WTC11 (cell line): ENCODE measurements at regions not wholly inside any gene's neighbourhood (a gene's known extent, or its start where the extent isn't known, plus 50 kb on each side); places are given as distances from the start of the nearest gene placed in this dataset.

Source experiments
- ATAC-seq: fragments of 200-7000 bp; cut with Tn5 transposase; 2 replicates; pipeline ENCODE4 v1.10.0; 2021; ENCODE audit warnings: mild to moderate bottlenecking, moderate library complexity
- CTCF ChIA-PET: fragments of 300-600 bp; sonication (Branson Sonifier 250); formaldehyde crosslinking; loops from one replicate; lab custom pipeline; 2021; ENCODE audit warnings: antibody characterized with exemption; lab: Charles Lee
- POLR2A ChIA-PET: fragments of 350-600 bp; sonication (Branson Sonifier 250); formaldehyde crosslinking; loops from one replicate; lab custom pipeline; 2021; ENCODE audit warnings: antibody characterized with exemption; lab: Charles Lee
- DNase-seq: peaks from one replicate; pipeline ENCODE4 v3.0.0; 2021; ENCODE audit warnings: low spot score
- H3K27ac Mint-ChIP-seq: 2 replicates; pipeline ENCODE4 v1.8.0; 2021; ENCODE audit warnings: mixed read lengths
- H3K27me3 Mint-ChIP-seq: 2 replicates; pipeline ENCODE4 v1.8.0; 2021; ENCODE audit warnings: low read depth, mild to moderate bottlenecking, moderate library complexity, mixed read lengths
- H3K36me3 Mint-ChIP-seq: 2 replicates; pipeline ENCODE4 v1.8.0; 2021; ENCODE audit warnings: mixed read lengths
- H3K4me1 Mint-ChIP-seq: 2 replicates; pipeline ENCODE4 v1.8.0; 2022; ENCODE audit warnings: mixed read lengths
- H3K4me3 Mint-ChIP-seq: 2 replicates; pipeline ENCODE4 v1.8.0; 2021; ENCODE audit warnings: mild to moderate bottlenecking, moderate library complexity, mixed read lengths
- H3K9me3 Mint-ChIP-seq: 2 replicates; pipeline ENCODE4 v1.8.0; 2021; ENCODE audit warnings: mixed read lengths
- CREM ChIP-seq: sonication (generic); formaldehyde crosslinking; IDR thresholded peaks from 2 replicates; pipeline ENCODE4 v1.8.1; 2022; ENCODE audit warnings: mild to moderate bottlenecking, missing genetic modification reagents, moderate library complexity
- CTCF ChIP-seq: fragments of 200-600 bp; IDR thresholded peaks from 2 replicates; pipeline ENCODE4 v1.8.0; 2022; ENCODE audit warnings: antibody characterized with exemption
- FOXP4 ChIP-seq: sonication (generic); formaldehyde crosslinking; IDR thresholded peaks from 2 replicates; pipeline ENCODE4 v1.8.0; 2022; ENCODE audit warnings: mild to moderate bottlenecking, missing genetic modification reagents
- HMGXB4 ChIP-seq: sonication (generic); formaldehyde crosslinking; IDR thresholded peaks from 2 replicates; pipeline ENCODE4 v1.8.1; 2023; ENCODE audit warnings: mild to moderate bottlenecking, moderate library complexity, missing genetic modification reagents
- IRF2 ChIP-seq: sonication (generic); formaldehyde crosslinking; IDR thresholded peaks from 2 replicates; pipeline ENCODE4 v1.8.0; 2022; ENCODE audit warnings: low read depth, missing genetic modification reagents, borderline replicate concordance
- NFE2L1 ChIP-seq: sonication (generic); formaldehyde crosslinking; IDR thresholded peaks from 2 replicates; pipeline ENCODE4 v1.8.1; 2023; ENCODE audit warnings: missing genetic modification reagents
- RORB ChIP-seq: fragments of 250-450 bp; sonication (Bioruptor Pico); IDR thresholded peaks from 2 replicates; pipeline ENCODE4 v1.9.0; 2021; ENCODE audit warnings: mild to moderate bottlenecking
- TCF7 ChIP-seq: sonication (generic); formaldehyde crosslinking; IDR thresholded peaks from 2 replicates; pipeline ENCODE4 v1.8.0; 2022; ENCODE audit warnings: mild to moderate bottlenecking, low read depth, missing genetic modification reagents, moderate library complexity
- TP53 ChIP-seq: sonication (generic); formaldehyde crosslinking; IDR thresholded peaks from 2 replicates; pipeline ENCODE4 v1.8.1; 2023; ENCODE audit warnings: mild to moderate bottlenecking, missing genetic modification reagents
- USF2 ChIP-seq: sonication (generic); formaldehyde crosslinking; IDR thresholded peaks from 2 replicates; pipeline ENCODE4 v1.8.1; 2023; ENCODE audit warnings: mild to moderate bottlenecking, missing genetic modification reagents, moderate library complexity
- ZNF121 ChIP-seq: sonication (generic); formaldehyde crosslinking; IDR thresholded peaks from 2 replicates; pipeline ENCODE4 v1.8.0; 2023; ENCODE audit warnings: missing genetic modification reagents
- TF ChIP-seq, protein P1 (sequence below): sonication (generic); formaldehyde crosslinking; conservative IDR thresholded peaks from 2 replicates; pipeline ENCODE4 v1.8.1; 2022; ENCODE audit warnings: mild to moderate bottlenecking, missing genetic modification reagents
- TF ChIP-seq, protein P2 (sequence below): fragments of 250-450 bp; sonication (Bioruptor Pico); IDR thresholded peaks from 2 replicates; pipeline ENCODE4 v1.9.0; 2021; ENCODE audit warnings: mild to moderate bottlenecking
- TF ChIP-seq, protein P3 (sequence below): sonication (generic); formaldehyde crosslinking; IDR thresholded peaks from 2 replicates; pipeline ENCODE4 v1.8.1; 2022; ENCODE audit warnings: mild to moderate bottlenecking, missing genetic modification reagents, moderate library complexity, borderline replicate concordance

DNA sequence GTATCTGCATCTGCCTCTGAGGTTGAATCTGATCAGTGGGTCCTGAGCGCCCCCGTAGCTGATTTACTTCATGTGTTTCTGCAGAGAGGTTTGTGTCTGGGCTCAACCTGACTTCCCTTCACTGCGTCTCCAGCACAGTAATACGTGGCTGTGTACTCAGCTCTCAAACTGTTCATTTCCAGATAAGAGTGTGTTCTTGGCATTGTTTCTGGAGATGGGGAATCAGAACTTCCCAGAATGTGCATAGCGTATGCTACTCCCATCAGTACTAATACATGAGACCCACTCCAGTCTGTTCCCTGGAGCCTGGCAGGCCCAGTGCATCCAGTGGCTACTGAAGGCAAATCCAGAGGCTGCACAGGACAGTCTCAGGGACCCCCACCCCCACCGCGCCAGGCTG, 1297.2 kb downstream of the TMEM121 start (continued):
- TF ChIP-seq RORB (CRISPR knock-in tag) = no peak

- ChIA-PET POLR2A (no interaction called here), CTCF (no interaction called here)
- Mint-ChIP-seq H3K27me3 (peaks cover 3% of the 10 kb centered on the region), H3K4me3 (no peak overlapping the region), H3K36me3 (peaks cover 67% of the 10 kb centered on the region), H3K27ac (no peak overlapping the region), H3K9me3 (peaks cover 69% of the 10 kb centered on the region)
- ATAC-seq (no peak), DNase-seq (no peak)
- TF ChIP-seq IRF2 (CRISPR knock-in tag) (no peak), HMGXB4 (CRISPR knock-in tag) (no peak), CREM (CRISPR knock-in tag) (no peak), NFE2L1 (CRISPR knock-in tag) (no peak), USF2 (CRISPR knock-in tag) (no peak), FOXP4 (CRISPR knock-in tag) (no peak)
- TF ChIP-seq, protein P1, sequence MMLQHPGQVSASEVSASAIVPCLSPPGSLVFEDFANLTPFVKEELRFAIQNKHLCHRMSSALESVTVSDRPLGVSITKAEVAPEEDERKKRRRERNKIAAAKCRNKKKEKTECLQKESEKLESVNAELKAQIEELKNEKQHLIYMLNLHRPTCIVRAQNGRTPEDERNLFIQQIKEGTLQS (CRISPR knock-in tag) = no peak
- TF ChIP-seq, all 79 proteins: peak for 0
- no peaks in the 10 kb centered on the region for H3K4me1 Mint-ChIP-seq
These were observed 1300.5 kb downstream of the TMEM121 start for GRCh38 chr14:106826833-106827369.

- TF ChIP-seq TCF7 (CRISPR knock-in tag) (no peak), ZNF121 (CRISPR knock-in tag) (no peak), TP53 (no peak), CTCF (peak; percentile 25; the same call in 1 of the 2 replicates)
- TF ChIP-seq, protein P2, sequence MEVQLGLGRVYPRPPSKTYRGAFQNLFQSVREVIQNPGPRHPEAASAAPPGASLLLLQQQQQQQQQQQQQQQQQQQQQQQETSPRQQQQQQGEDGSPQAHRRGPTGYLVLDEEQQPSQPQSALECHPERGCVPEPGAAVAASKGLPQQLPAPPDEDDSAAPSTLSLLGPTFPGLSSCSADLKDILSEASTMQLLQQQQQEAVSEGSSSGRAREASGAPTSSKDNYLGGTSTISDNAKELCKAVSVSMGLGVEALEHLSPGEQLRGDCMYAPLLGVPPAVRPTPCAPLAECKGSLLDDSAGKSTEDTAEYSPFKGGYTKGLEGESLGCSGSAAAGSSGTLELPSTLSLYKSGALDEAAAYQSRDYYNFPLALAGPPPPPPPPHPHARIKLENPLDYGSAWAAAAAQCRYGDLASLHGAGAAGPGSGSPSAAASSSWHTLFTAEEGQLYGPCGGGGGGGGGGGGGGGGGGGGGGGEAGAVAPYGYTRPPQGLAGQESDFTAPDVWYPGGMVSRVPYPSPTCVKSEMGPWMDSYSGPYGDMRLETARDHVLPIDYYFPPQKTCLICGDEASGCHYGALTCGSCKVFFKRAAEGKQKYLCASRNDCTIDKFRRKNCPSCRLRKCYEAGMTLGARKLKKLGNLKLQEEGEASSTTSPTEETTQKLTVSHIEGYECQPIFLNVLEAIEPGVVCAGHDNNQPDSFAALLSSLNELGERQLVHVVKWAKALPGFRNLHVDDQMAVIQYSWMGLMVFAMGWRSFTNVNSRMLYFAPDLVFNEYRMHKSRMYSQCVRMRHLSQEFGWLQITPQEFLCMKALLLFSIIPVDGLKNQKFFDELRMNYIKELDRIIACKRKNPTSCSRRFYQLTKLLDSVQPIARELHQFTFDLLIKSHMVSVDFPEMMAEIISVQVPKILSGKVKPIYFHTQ (CRISPR knock-in tag) = no peak
- TF ChIP-seq, protein P3, sequence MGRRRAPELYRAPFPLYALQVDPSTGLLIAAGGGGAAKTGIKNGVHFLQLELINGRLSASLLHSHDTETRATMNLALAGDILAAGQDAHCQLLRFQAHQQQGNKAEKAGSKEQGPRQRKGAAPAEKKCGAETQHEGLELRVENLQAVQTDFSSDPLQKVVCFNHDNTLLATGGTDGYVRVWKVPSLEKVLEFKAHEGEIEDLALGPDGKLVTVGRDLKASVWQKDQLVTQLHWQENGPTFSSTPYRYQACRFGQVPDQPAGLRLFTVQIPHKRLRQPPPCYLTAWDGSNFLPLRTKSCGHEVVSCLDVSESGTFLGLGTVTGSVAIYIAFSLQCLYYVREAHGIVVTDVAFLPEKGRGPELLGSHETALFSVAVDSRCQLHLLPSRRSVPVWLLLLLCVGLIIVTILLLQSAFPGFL (CRISPR knock-in tag) = no peak
These were observed 1304.9 kb downstream of the TMEM121 start for GRCh38 chr14:106831322-106831720.

More at GRCh38 chr14:106831322-106831720, 1304.9 kb downstream of the TMEM121 start:
- H3K9me3 Mint-ChIP-seq = peaks cover 73% of the 10 kb centered on the region
- ChIA-PET POLR2A (no interaction called here), CTCF (interaction anchor here (0.6 to 1.1 kb wide), 3 partner anchors 10 to 879 kb away, joined by 3 to 4 read pairs (median 3); no protein-coding TSS in a partner anchor)
- ATAC-seq (no peak), DNase-seq (peak; percentile 18)
- H3K36me3 Mint-ChIP-seq = peaks cover 68% of the 10 kb centered on the region
- no peak overlapping the region for H3K4me3 Mint-ChIP-seq
- no peaks in the 10 kb centered on the region for H3K4me1 Mint-ChIP-seq
- peaks cover 3% of the 10 kb centered on the region for H3K27me3 Mint-ChIP-seq
- H3K27ac Mint-ChIP-seq = no peak overlapping the region
